OCI-LY1 (cell line): ENCODE measurements at regions not wholly inside any gene's neighbourhood (a gene's known extent, or its start where the extent isn't known, plus 50 kb on each side); places are given as distances from the start of the nearest gene placed in this dataset.

Experiments used
- H2AFZ ChIP-seq: fragments of 200-600 bp; sonication (generic), shearing (Covaris generic); 2 replicates; pipeline ENCODE4 v1.6.0; 2014; ENCODE audit warnings: antibody characterized with exemption, mild to moderate bottlenecking, low read length
- H3F3A ChIP-seq: fragments of 200-600 bp; sonication (generic), shearing (Covaris generic); 2 replicates; pipeline ENCODE4 v1.6.0; 2014; ENCODE audit warnings: mild to moderate bottlenecking, antibody characterized with exemption, low read length, moderate library complexity; ENCODE audit not compliant: insufficient read depth
- H3K27ac ChIP-seq: fragments of 200-600 bp; sonication (generic); 2 replicates; pipeline ENCODE4 v1.5.1; 2014; ENCODE audit warnings: low read length, mixed run types, mild to moderate bottlenecking, low read depth; ENCODE audit not compliant: poor library complexity, severe bottlenecking
- H3K27me3 ChIP-seq: fragments of 200-600 bp; sonication (generic); 2 replicates; pipeline ENCODE4 v1.6.0; 2014; ENCODE audit warnings: antibody characterized with exemption, mild to moderate bottlenecking, low read length, moderate library complexity; ENCODE audit not compliant: insufficient read depth
- H3K36me3 ChIP-seq: fragments of 200-600 bp; sonication (generic); 2 replicates; pipeline ENCODE4 v1.6.1; 2014; ENCODE audit warnings: mild to moderate bottlenecking, antibody characterized with exemption, low read length, moderate library complexity, mixed read lengths; ENCODE audit not compliant: insufficient read depth
- H3K4me1 ChIP-seq: fragments of 200-600 bp; sonication (generic); 2 replicates; pipeline ENCODE4 v1.5.1; 2014; ENCODE audit warnings: mild to moderate bottlenecking, low read length, moderate library complexity; ENCODE audit not compliant: insufficient read depth, severe bottlenecking
- H3K4me2 ChIP-seq: fragments of 200-600 bp; sonication (generic), shearing (Covaris generic); 2 replicates; pipeline ENCODE4 v1.6.1; 2014; ENCODE audit warnings: low read length
- H3K4me3 ChIP-seq: fragments of 200-600 bp; sonication (generic); 2 replicates; pipeline ENCODE4 v1.5.1; 2014; ENCODE audit warnings: low read length, low read depth, mild to moderate bottlenecking, mixed read lengths; ENCODE audit not compliant: poor library complexity, severe bottlenecking
- H3K79me2 ChIP-seq: fragments of 200-600 bp; shearing (Covaris generic); 2 replicates; pipeline ENCODE4 v1.6.1; 2016; ENCODE audit warnings: mixed run types, low read length, mixed read lengths; ENCODE audit not compliant: insufficient read depth
- H3K9ac ChIP-seq: fragments of 200-600 bp; sonication (generic), shearing (Covaris generic); 2 replicates; pipeline ENCODE4 v1.6.1; 2014; ENCODE audit warnings: mild to moderate bottlenecking, low read length, mixed read lengths
- H3K9me2 ChIP-seq: fragments of 200-600 bp; sonication (generic), shearing (Covaris generic); 2 replicates; pipeline ENCODE4 v1.6.1; 2014; ENCODE audit warnings: low read depth, mild to moderate bottlenecking, low read length, mixed read lengths
- H3K9me3 ChIP-seq: fragments of 200-600 bp; shearing (Covaris generic); 2 replicates; pipeline ENCODE4 v1.6.1; 2014; ENCODE audit warnings: low read length, mixed read lengths
- H4K20me1 ChIP-seq: fragments of 200-600 bp; sonication (generic), shearing (Covaris generic); 2 replicates; pipeline ENCODE4 v1.6.0; 2016; ENCODE audit warnings: mild to moderate bottlenecking, low read length; ENCODE audit not compliant: insufficient read depth
- EZH2 ChIP-seq: fragments of 200-600 bp; sonication (generic), shearing (Covaris generic); IDR thresholded peaks from 2 replicates; pipeline ENCODE4 v1.8.0; 2017; ENCODE audit warnings: borderline replicate concordance, mixed run types, mild to moderate bottlenecking, antibody characterized with exemption, low read length, moderate library complexity, mixed read lengths
- TF ChIP-seq, protein P1 (sequence below): fragments of 200-600 bp; sonication (generic), shearing (Covaris generic); IDR thresholded peaks from 2 replicates; pipeline ENCODE4 v1.5.1; 2017; ENCODE audit warnings: mild to moderate bottlenecking, antibody characterized with exemption, low read length, moderate library complexity, mixed read lengths

DNA sequence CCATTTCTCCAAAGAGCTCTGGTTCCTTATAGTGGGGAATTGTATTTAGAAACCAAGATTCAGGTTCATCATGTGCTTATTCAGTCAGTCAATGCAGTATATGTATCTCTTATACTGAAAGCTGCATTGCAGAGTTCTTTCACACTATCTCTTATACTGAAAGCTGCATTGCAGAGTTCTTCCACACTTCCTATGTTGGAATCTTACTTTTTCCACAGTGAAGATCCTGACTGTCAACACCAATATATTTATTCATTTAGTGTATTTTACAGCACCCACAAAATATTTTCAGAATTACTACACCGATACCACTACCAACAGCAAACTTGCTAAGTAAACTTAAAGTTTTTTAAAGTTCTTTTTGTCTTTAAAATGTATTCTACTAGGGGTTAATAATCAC lies 349.3 kb upstream of the MMS22L start:
- H2AFZ ChIP-seq, result no peak overlapping the region

DNA sequence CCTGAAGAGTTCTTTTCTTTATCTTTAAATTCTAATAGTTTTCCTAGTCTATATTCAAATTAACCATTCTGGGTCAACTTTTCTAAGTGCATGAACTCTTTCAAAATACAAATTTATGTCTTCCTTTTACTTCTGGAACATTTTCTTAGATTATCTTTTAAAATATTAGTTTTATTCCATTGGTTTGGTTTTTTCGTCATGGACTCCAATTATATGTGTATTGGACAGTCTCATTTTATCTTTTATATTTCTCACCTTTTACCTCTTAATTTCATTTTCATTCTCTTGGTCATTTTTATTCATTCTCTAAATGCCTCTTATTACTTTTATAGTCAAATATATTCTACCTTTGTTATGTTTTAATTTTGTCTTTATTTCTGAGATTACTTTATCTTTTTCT lies 356.7 kb upstream of the MMS22L start:
- no peaks in the 10 kb centered on the region for H3K79me2 ChIP-seq
- no peak overlapping the region for H2AFZ ChIP-seq
- no peak overlapping the region for H3K4me2 ChIP-seq
- no peaks in the 10 kb centered on the region for H4K20me1 ChIP-seq
- no peaks in the 10 kb centered on the region for H3F3A ChIP-seq
- no peaks in the 10 kb centered on the region for H3K4me1 ChIP-seq
- H3K9me3 ChIP-seq, result no peaks in the 10 kb centered on the region
- H3K9me2 ChIP-seq, result no peaks in the 10 kb centered on the region
- TF ChIP-seq, protein P1, sequence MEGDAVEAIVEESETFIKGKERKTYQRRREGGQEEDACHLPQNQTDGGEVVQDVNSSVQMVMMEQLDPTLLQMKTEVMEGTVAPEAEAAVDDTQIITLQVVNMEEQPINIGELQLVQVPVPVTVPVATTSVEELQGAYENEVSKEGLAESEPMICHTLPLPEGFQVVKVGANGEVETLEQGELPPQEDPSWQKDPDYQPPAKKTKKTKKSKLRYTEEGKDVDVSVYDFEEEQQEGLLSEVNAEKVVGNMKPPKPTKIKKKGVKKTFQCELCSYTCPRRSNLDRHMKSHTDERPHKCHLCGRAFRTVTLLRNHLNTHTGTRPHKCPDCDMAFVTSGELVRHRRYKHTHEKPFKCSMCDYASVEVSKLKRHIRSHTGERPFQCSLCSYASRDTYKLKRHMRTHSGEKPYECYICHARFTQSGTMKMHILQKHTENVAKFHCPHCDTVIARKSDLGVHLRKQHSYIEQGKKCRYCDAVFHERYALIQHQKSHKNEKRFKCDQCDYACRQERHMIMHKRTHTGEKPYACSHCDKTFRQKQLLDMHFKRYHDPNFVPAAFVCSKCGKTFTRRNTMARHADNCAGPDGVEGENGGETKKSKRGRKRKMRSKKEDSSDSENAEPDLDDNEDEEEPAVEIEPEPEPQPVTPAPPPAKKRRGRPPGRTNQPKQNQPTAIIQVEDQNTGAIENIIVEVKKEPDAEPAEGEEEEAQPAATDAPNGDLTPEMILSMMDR, result no peak
- no peak for TF ChIP-seq EZH2
- no peak overlapping the region for H3K9ac ChIP-seq
- no peaks in the 10 kb centered on the region for H3K36me3 ChIP-seq
- H3K27ac ChIP-seq, result no peak overlapping the region
- no peaks in the 10 kb centered on the region for H3K27me3 ChIP-seq
- no peak overlapping the region for H3K4me3 ChIP-seq

More for the DNA sequence above, 349.3 kb upstream of the MMS22L start:
- Histone ChIP-seq H3K36me3 (no peaks in the 10 kb centered on the region), H3K79me2 (no peaks in the 10 kb centered on the region), H3K4me3 (no peak overlapping the region), H3K27ac (no peak overlapping the region), H3F3A (no peaks in the 10 kb centered on the region), H3K9me2 (no peaks in the 10 kb centered on the region), H3K27me3 (no peaks in the 10 kb centered on the region), H3K9ac (no peak overlapping the region), H3K4me2 (no peak overlapping the region), H4K20me1 (no peaks in the 10 kb centered on the region), H3K4me1 (no peaks in the 10 kb centered on the region), H3K9me3 (no peaks in the 10 kb centered on the region)
- TF ChIP-seq, protein P1, result no peak
- TF ChIP-seq EZH2, result no peak

DNA sequence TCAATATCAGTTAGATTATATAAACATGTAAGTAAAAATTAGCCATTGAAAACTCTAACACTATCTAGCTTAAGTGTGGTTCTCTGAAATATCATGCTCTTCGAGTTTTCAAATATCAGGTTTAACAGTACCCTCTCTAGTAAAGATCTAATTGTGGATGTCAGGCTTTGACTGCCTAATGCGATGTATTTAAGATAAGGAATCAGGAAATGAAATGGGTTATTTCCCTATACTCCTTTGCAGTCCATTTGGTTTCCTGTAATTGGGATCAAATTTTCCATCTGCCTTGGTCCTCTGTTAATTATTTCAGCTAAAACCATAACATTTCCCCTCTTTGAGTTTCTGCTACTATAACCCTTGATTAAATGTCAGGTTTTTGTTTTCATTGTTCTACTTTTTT lies 361.3 kb upstream of the MMS22L start:
- Histone ChIP-seq H3K27ac (no peak overlapping the region), H3K36me3 (no peaks in the 10 kb centered on the region), H3K9me2 (no peaks in the 10 kb centered on the region), H3K9me3 (no peaks in the 10 kb centered on the region), H3K4me3 (no peak overlapping the region), H4K20me1 (no peaks in the 10 kb centered on the region), H3K4me1 (no peaks in the 10 kb centered on the region), H3K9ac (no peak overlapping the region), H2AFZ (no peak overlapping the region), H3K27me3 (no peaks in the 10 kb centered on the region), H3F3A (no peaks in the 10 kb centered on the region), H3K4me2 (no peak overlapping the region), H3K79me2 (no peaks in the 10 kb centered on the region)
- TF ChIP-seq, protein P1, result no peak
- no peak for TF ChIP-seq EZH2
